Keratinocyte (primary cell): ENCODE measurements at regions not wholly inside any gene's neighbourhood (a gene's known extent, or its start where the extent isn't known, plus 50 kb on each side); places are given as distances from the start of the nearest gene placed in this dataset.

ENCODE experiments used
- DNase-seq: peaks from one replicate; pipeline ENCODE4 v3.0.0-alpha.2; 2011; ENCODE audit warnings: low read depth, missing footprints, low spot score
- FAIRE-seq: peaks from 2 replicates; lab custom pipeline; 2011; peaks lifted over from hg19 to GRCh38; lab: Jason Lieb, UNC
- H2AFZ ChIP-seq: 2 replicates; pipeline ENCODE4 v1.6.0; 2012; ENCODE audit warnings: low read length, control low read depth, inconsistent platforms; ENCODE audit not compliant: control insufficient read depth
- H3K27ac ChIP-seq: 2 replicates; pipeline ENCODE4 v1.5.1; 2011; ENCODE audit warnings: low read length; ENCODE audit not compliant: control insufficient read depth, insufficient read depth
- H3K27me3 ChIP-seq: 3 replicates; pipeline ENCODE4 v1.6.0; 2011; ENCODE audit warnings: low read length; ENCODE audit not compliant: control insufficient read depth, insufficient read depth; ENCODE audit errors: extremely low read depth
- H3K36me3 ChIP-seq, 2 experiments: 2 replicates in 1 of 2; 3 replicates in 1 of 2; pipeline ENCODE4 v1.5.1; 2011; ENCODE audit warnings: low read length in 2 of 2, mild to moderate bottlenecking in 1 of 2; ENCODE audit not compliant: control insufficient read depth in 2 of 2, insufficient read depth in 2 of 2; ENCODE audit errors: extremely low read depth in 1 of 2
- H3K4me1 ChIP-seq: 3 replicates; pipeline ENCODE4 v1.5.1; 2011; ENCODE audit warnings: low read length; ENCODE audit not compliant: control insufficient read depth, insufficient read depth; ENCODE audit errors: extremely low read depth
- H3K4me2 ChIP-seq: 3 replicates; pipeline ENCODE4 v1.6.0; 2011; ENCODE audit warnings: low read depth, low read length; ENCODE audit not compliant: control insufficient read depth, insufficient read depth; ENCODE audit errors: extremely low read depth
- H3K4me3 ChIP-seq, 3 experiments: fragments of 200-600 bp in 1 of 3; sonication (generic) in 1 of 3; 2 replicates in 2 of 3; 3 replicates in 1 of 3; pipeline ENCODE4 v1.5.1; 2011 to 2016; ENCODE audit warnings: low read length in 3 of 3, mild to moderate bottlenecking in 3 of 3, control low read depth in 2 of 3, inconsistent platforms in 1 of 3, low read depth in 1 of 3, mixed read lengths in 1 of 3, mixed run types in 1 of 3, moderate library complexity in 1 of 3; ENCODE audit not compliant: control insufficient read depth in 2 of 3, insufficient read depth in 2 of 3; ENCODE audit errors: extremely low read depth in 1 of 3
- H3K79me2 ChIP-seq: 2 replicates; pipeline ENCODE4 v1.6.0; 2012; ENCODE audit warnings: low read length; ENCODE audit not compliant: control insufficient read depth, insufficient read depth
- H3K9ac ChIP-seq: 3 replicates; pipeline ENCODE4 v1.6.0; 2011; ENCODE audit warnings: low read length; ENCODE audit not compliant: control insufficient read depth, insufficient read depth; ENCODE audit errors: extremely low read depth
- H3K9me1 ChIP-seq: 3 replicates; pipeline ENCODE4 v1.6.0; 2011; ENCODE audit warnings: low read length; ENCODE audit not compliant: control insufficient read depth, insufficient read depth; ENCODE audit errors: extremely low read depth
- H3K9me3 ChIP-seq: 2 replicates; pipeline ENCODE4 v1.5.1; 2012; ENCODE audit warnings: low read depth, low read length; ENCODE audit not compliant: control insufficient read depth
- H4K20me1 ChIP-seq: 3 replicates; pipeline ENCODE4 v1.6.0; 2011; ENCODE audit warnings: low read length; ENCODE audit not compliant: control insufficient read depth, insufficient read depth; ENCODE audit errors: extremely low read depth
- CTCF ChIP-seq, 3 experiments: IDR thresholded peaks in 1 of 3; conservative IDR thresholded peaks in 1 of 3; optimal IDR thresholded peaks in 1 of 3; 2 replicates in 2 of 3; 3 replicates in 1 of 3; pipeline versions ENCODE3 to v1.5.1; 2011; ENCODE audit warnings: low read length in 3 of 3, mild to moderate bottlenecking in 3 of 3, moderate library complexity in 2 of 3, control low read depth in 1 of 3, inconsistent platforms in 1 of 3; ENCODE audit not compliant: insufficient read depth in 2 of 3; ENCODE audit errors: extremely low read depth in 1 of 3
- EZH2 ChIP-seq: IDR thresholded peaks from one replicate; pipeline ENCODE4 v1.6.1; 2012; ENCODE audit warnings: inconsistent platforms, mild to moderate bottlenecking, low read length, moderate library complexity
- dilution Hi-C: fragments of 300-500 bp; cut with MboI; formaldehyde crosslinking; loops from one replicate; pipeline ENCODE4 v1.7.0; 2020; ENCODE audit warnings: low sequenced_read_pairs; ENCODE audit not compliant: extremely low pct_ligation_motif_present

DNA sequence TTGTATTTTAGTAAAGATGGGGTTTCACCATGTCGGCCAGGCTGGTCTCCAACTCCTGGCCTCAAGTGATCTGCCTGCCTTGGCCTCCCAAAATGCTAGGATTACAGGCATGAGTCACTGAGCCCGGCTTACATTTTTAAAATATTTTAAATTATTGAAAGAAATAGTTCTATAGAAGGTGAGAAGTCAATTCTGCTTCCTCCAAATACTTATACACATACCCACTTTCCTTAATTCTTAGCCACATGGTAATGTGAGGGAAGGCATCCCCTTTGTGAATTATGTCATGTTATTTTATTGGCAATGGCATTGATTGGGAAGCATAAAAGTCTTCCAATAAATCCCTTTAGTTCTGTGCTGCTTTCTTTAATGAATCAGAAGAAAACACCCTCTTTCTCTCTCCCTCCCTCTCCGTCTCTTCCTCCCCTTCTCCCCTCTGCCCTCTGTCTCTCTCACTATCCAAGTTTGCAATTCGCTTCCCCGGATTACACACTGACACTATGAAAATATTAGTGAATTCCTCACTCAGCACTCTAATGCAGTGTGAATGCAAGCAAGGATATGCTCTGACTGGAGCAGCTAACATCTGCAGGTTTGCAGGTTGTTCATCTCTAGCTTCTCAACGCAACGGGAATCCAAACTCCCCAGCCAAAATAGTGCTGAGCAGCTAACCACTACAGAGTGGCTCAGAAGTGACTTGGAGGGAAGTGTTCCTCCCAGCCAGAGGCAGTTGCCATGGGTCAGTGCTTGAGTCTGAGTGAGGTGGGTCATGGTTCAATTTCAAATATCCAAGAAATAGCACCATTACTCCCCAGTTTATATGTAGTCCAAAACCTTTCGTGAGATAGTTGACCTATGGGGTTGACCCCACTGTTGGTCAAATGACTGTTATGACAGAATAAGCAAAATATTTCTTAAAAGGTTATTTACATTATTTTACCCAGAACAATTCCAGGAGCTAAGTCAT is 77.8 kb upstream of the CD55 start:
- H3K4me3 ChIP-seq, result no peak overlapping the region
- no peaks in the 10 kb centered on the region for H3K27me3 ChIP-seq
- no peaks in the 10 kb centered on the region for H3K9me1 ChIP-seq
- no peak overlapping the region for H3K27ac ChIP-seq
- no peaks in the 10 kb centered on the region for H3K79me2 ChIP-seq
- peaks cover 17% of the 10 kb centered on the region for H3K4me1 ChIP-seq
- FAIRE-seq (no peak), DNase-seq (no peak)
- no peaks in the 10 kb centered on the region for H3K36me3 ChIP-seq
- dilution Hi-C loops, result no loop called here
- no peak overlapping the region for H2AFZ ChIP-seq
- no peak for TF ChIP-seq EZH2
- no peak for TF ChIP-seq CTCF (optimal IDR thresholded peaks at IDR 0.05 in 1 of 3, IDR thresholded peaks at IDR 0.05 in 1 of 3, conservative IDR thresholded peaks at IDR 0.05 in 1 of 3; ENCODE audit: extremely low read depth in 1 of 3, insufficient read depth in 2 of 3, low read length in 3 of 3)
- H3K4me2 ChIP-seq, result no peak overlapping the region
- H3K9me3 ChIP-seq, result no peaks in the 10 kb centered on the region
- H3K9ac ChIP-seq, result no peak overlapping the region
- no peaks in the 10 kb centered on the region for H4K20me1 ChIP-seq

DNA sequence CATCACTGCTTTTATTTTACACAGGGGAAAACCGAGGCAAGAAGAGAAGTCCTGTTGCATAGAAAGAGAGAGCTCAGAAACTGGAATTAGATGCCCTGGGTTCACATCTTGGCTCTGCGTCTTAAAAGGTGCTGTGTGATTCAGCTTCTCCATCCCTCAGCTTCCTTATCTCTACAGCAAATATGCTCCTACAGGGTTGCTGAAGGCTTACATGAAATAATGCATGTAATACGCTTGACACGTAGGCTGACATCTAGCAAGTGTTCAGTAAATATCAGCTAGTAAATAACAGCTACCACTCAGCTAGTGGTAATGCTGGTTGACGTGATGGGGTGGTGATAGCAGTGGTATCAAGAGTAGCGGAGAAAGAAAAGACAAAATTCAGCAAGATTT is 77.1 kb upstream of the CD55 start:
- Histone ChIP-seq H3K79me2 (no peaks in the 10 kb centered on the region), H3K4me3 (no peak overlapping the region), H3K9me1 (no peaks in the 10 kb centered on the region), H2AFZ (no peak overlapping the region), H3K27ac (no peak overlapping the region), H3K9me3 (no peaks in the 10 kb centered on the region), H4K20me1 (no peaks in the 10 kb centered on the region), H3K9ac (no peak overlapping the region), H3K4me2 (no peak overlapping the region), H3K27me3 (no peaks in the 10 kb centered on the region), H3K36me3 (no peaks in the 10 kb centered on the region), H3K4me1 (peaks cover 19% of the 10 kb centered on the region)
- dilution Hi-C loops, result no loop called here
- FAIRE-seq (no peak), DNase-seq (no peak)
- TF ChIP-seq CTCF (optimal IDR thresholded peaks at IDR 0.05 in 1 of 3, IDR thresholded peaks at IDR 0.05 in 1 of 3, conservative IDR thresholded peaks at IDR 0.05 in 1 of 3; ENCODE audit: extremely low read depth in 1 of 3, insufficient read depth in 2 of 3, low read length in 3 of 3) (no peak), EZH2 (no peak)
